Cardiac muscle cell (in vitro differentiated cells and primary cell): ENCODE measurements at regions not wholly inside any gene's neighbourhood (a gene's known extent, or its start where the extent isn't known, plus 50 kb on each side); places are given as distances from the start of the nearest gene placed in this dataset.

ENCODE experiments used
- DNase-seq, 2 donors: peaks; one replicate each; pipeline versions ENCODE4 v3.0.0 to v3.0.0-alpha.2; 2010 to 2017; ENCODE audit warnings: low read depth in 1 of 2, low spot score in 1 of 2
- H3K27ac ChIP-seq: fragments of 200-600 bp; sonication (generic); 2 replicates; pipeline ENCODE4 v1.5.1; 2016
- H3K27me3 ChIP-seq: fragments of 200-600 bp; sonication (generic); 2 replicates; pipeline ENCODE4 v1.6.0; 2016; ENCODE audit warnings: control low read depth
- H3K36me3 ChIP-seq: fragments of 200-600 bp; sonication (generic); 2 replicates; pipeline ENCODE4 v1.5.1; 2016; ENCODE audit warnings: control low read depth
- H3K4me1 ChIP-seq: fragments of 200-600 bp; sonication (generic); 2 replicates; pipeline ENCODE4 v1.8.1; 2017; ENCODE audit warnings: low read depth, mild to moderate bottlenecking, mixed run types
- H3K4me3 ChIP-seq: fragments of 200-600 bp; sonication (generic); 2 replicates; pipeline ENCODE4 v1.5.1; 2016; ENCODE audit warnings: mild to moderate bottlenecking
- H3K9me3 ChIP-seq: fragments of 200-600 bp; sonication (generic); 2 replicates; pipeline ENCODE4 v1.5.1; 2017; ENCODE audit warnings: low read depth, mild to moderate bottlenecking, control low read depth
- TF ChIP-seq, protein P1 (sequence below): IDR thresholded peaks from 2 replicates; pipeline ENCODE4 v1.5.1; 2012; ENCODE audit warnings: low read depth, mild to moderate bottlenecking, low read length

DNA sequence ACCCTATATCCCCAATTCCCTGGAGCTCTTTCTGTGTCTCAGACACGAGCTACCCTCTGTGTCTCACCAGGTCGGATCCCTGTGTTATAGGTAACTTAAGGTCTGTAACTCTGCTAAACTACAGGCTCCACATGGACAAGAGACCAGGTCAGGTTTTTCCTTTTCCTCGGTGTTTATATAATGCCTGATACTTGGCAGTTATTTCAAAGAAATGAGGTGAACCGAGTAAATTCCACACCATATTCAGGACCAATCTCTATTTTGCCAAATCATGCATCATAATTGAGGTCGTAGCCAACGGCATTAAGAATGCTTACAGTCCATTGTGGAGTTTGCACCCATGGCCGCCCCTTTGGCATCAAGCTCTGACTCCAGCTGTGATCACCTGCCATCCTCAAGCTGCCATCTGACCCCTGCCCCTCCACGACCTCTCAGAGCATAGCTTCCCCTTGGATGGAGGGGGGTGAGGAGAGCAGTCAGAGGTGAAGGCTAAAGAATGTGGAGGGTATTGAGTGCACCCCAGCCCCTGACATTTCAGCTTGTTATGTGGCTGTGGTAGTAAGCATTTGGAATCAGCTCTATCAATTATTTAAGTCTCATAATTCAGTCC lies 434.7 kb upstream of the RBFOX1 start:
- DNase-seq, result no peak
- peaks cover 7% of the 10 kb centered on the region for H3K27me3 ChIP-seq

DNA sequence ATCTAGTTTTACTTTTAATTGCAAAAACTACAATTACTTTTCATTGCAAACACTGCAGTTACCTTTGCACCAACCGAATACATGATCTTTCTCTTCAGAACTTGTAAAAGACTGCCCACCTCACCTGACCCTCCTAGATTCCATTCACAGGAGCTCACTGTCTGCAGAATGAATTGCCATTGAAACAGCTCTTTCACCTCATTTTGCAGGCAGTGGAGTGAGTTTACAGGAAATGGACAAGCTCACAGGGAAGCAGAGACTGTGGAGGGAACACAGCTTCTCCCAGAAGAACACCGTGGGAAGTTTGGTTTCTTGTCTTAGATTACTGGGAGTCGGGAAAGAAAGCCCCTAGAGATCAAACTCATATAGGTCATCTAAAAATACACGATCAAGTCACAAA lies 439.7 kb upstream of the RBFOX1 start:
- no peak for DNase-seq
- no peaks in the 10 kb centered on the region for H3K4me1 ChIP-seq
- peaks cover 7% of the 10 kb centered on the region for H3K27me3 ChIP-seq
- no peaks in the 10 kb centered on the region for H3K9me3 ChIP-seq
- H3K36me3 ChIP-seq, result no peaks in the 10 kb centered on the region
- TF ChIP-seq, protein P1, sequence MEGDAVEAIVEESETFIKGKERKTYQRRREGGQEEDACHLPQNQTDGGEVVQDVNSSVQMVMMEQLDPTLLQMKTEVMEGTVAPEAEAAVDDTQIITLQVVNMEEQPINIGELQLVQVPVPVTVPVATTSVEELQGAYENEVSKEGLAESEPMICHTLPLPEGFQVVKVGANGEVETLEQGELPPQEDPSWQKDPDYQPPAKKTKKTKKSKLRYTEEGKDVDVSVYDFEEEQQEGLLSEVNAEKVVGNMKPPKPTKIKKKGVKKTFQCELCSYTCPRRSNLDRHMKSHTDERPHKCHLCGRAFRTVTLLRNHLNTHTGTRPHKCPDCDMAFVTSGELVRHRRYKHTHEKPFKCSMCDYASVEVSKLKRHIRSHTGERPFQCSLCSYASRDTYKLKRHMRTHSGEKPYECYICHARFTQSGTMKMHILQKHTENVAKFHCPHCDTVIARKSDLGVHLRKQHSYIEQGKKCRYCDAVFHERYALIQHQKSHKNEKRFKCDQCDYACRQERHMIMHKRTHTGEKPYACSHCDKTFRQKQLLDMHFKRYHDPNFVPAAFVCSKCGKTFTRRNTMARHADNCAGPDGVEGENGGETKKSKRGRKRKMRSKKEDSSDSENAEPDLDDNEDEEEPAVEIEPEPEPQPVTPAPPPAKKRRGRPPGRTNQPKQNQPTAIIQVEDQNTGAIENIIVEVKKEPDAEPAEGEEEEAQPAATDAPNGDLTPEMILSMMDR, result no peak
- H3K4me3 ChIP-seq, result no peak overlapping the region
- no peak overlapping the region for H3K27ac ChIP-seq

More for the DNA sequence above, 434.7 kb upstream of the RBFOX1 start:
- no peaks in the 10 kb centered on the region for H3K4me1 ChIP-seq
- TF ChIP-seq, protein P1, result no peak
- no peak overlapping the region for H3K4me3 ChIP-seq
- H3K36me3 ChIP-seq, result no peaks in the 10 kb centered on the region
- H3K27ac ChIP-seq, result no peak overlapping the region
- H3K9me3 ChIP-seq, result no peaks in the 10 kb centered on the region

DNA sequence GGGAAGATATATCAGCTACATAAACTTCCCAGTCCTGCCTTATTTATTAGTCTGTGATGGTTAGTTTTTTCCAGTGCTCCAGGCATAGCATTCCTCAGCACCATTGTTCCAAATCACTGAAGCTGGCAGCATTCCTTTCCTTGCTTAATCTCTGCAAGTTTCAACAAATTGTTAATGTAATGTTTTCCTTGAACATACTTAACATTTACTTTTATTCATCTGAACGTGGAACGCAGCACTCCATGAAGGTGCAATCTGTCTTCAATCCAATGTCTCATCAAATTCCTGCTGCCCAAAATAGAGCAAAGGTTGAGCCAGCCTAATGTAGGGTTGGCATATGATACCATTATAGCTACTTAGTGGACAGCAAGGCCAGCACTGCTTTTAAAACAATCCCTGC lies 441.1 kb upstream of the RBFOX1 start:
- peaks cover 7% of the 10 kb centered on the region for H3K27me3 ChIP-seq

DNA sequence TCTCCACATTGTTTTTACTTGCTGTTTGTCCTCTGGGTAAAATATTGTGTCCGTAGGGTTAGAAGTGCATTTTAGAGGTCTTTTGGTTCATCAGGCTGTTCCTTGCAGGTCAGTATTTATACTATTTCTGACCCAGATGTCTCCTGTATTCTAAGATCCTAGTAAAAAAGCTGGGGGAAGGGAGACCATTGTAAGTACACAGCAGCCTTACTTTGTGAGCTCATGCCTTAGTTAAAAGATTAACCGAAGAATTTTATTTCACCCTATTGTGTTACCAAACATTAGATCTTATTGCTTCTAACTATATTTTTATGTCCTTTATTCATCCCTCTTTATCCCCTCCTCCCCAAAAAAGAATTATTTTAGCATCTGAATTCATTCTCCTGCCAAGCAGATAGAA lies 444.1 kb upstream of the RBFOX1 start:
- H3K4me3 ChIP-seq, result no peak overlapping the region
- TF ChIP-seq, protein P1, result no peak

More for the DNA sequence above, 441.1 kb upstream of the RBFOX1 start:
- DNase-seq, result no peak
- H3K9me3 ChIP-seq, result no peaks in the 10 kb centered on the region
- no peak overlapping the region for H3K27ac ChIP-seq
- TF ChIP-seq, protein P1, result no peak
- no peak overlapping the region for H3K4me3 ChIP-seq
- no peaks in the 10 kb centered on the region for H3K36me3 ChIP-seq
- no peaks in the 10 kb centered on the region for H3K4me1 ChIP-seq

DNA sequence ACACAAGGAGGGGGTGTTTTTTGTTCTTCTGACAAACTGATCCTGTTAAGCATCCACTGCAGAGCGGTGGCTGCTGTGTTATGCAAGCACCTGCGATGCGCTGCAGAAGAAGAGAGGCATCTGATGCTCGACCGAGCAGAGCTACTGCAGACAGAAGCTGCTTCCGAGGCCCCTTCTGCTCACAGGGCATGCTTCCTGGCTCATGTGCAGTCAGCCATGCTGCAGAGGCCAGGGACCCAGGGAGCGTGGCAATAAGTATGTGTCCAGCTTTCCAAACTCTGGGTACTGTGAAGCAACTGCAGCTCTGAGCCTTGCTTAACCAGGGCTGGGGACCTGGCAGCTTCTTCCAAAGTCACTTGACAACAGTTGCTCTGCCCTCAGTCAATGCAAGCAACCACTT lies 448.6 kb upstream of the RBFOX1 start:
- no peaks in the 10 kb centered on the region for H3K9me3 ChIP-seq
- no peak for DNase-seq
- no peak overlapping the region for H3K27ac ChIP-seq
- H3K4me1 ChIP-seq, result no peaks in the 10 kb centered on the region
- H3K4me3 ChIP-seq, result no peak overlapping the region
- H3K36me3 ChIP-seq, result no peaks in the 10 kb centered on the region
- TF ChIP-seq, protein P1, result no peak
- peaks cover 9% of the 10 kb centered on the region for H3K27me3 ChIP-seq

More for the DNA sequence above, 444.1 kb upstream of the RBFOX1 start:
- no peak overlapping the region for H3K27ac ChIP-seq
- no peaks in the 10 kb centered on the region for H3K4me1 ChIP-seq
- no peaks in the 10 kb centered on the region for H3K27me3 ChIP-seq
- no peaks in the 10 kb centered on the region for H3K36me3 ChIP-seq
- DNase-seq, result no peak
- no peaks in the 10 kb centered on the region for H3K9me3 ChIP-seq
